ENCODE measurements at regions not wholly inside any gene's neighbourhood (a gene's known extent, or its start where the extent isn't known, plus 50 kb on each side); places are given as distances from the start of the nearest gene placed in this dataset.

DNA sequence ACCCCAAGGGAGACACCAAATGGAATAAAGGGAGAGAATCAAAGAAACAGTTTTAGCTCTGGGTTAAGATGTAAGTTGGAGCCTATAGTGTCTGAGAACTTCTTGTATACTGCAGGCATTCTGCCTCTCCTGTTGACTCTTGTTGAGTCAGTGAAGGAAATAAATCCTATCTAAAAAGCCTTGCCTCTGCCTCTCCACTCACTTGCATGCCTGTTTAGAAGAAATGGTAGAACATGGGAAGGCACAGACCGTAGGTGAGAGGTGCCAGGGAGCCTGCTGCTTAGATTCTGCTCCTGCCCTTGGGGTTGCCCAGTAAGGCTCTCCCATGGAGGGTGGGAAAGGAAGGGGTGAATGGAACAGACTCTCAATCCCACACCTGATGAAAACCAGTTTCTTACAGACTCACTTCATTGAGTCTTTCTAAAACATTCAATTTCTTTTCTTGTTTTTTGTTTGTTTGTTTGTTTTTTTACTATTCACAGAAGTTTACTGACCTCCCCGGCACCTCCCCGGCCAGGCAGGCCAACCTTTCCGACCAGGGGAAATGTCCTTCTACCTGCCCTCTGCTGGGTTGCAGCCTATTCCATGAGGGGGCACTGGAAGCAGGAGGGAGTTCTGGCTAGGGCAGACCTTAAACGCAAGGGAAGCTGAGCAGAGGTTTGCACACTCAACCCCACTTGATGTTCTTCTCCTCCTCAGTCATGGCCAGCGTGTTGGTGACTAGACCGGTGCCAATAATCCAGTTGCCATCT, 211.7 kb upstream of the WSB1 start:
- no peak for ATAC-seq (ENCODE audit: low FRiP score)

DNA sequence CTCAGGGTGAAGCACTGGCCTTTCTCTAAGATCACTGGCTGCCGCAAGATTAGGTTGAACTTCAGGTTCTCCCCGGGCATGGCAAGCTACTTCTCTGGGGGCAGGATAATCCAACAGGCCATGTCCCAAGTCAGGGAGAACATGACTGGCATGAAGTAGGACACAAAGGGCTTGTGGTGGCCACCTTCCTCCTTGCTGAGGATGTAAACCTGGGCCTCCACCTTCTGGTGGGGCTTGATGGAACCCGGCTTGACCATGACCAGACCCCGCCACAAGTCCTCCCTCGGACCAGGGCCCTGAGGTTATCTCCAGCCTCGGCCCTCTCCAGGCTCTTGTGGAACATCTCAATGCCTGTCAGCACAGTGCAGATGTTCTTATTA, 211.1 kb upstream of the WSB1 start:
- no peak for DNase-seq (ENCODE audit: low spot score)
- no peak for ATAC-seq (ENCODE audit: low FRiP score)
- TF ChIP-seq, protein P1, sequence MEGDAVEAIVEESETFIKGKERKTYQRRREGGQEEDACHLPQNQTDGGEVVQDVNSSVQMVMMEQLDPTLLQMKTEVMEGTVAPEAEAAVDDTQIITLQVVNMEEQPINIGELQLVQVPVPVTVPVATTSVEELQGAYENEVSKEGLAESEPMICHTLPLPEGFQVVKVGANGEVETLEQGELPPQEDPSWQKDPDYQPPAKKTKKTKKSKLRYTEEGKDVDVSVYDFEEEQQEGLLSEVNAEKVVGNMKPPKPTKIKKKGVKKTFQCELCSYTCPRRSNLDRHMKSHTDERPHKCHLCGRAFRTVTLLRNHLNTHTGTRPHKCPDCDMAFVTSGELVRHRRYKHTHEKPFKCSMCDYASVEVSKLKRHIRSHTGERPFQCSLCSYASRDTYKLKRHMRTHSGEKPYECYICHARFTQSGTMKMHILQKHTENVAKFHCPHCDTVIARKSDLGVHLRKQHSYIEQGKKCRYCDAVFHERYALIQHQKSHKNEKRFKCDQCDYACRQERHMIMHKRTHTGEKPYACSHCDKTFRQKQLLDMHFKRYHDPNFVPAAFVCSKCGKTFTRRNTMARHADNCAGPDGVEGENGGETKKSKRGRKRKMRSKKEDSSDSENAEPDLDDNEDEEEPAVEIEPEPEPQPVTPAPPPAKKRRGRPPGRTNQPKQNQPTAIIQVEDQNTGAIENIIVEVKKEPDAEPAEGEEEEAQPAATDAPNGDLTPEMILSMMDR (IDR thresholded peaks at IDR 0.05) = no peak

More for the DNA sequence above, 211.7 kb upstream of the WSB1 start:
- no peak for DNase-seq (ENCODE audit: low spot score)
- TF ChIP-seq, protein P1 (IDR thresholded peaks at IDR 0.05) = no peak

DNA sequence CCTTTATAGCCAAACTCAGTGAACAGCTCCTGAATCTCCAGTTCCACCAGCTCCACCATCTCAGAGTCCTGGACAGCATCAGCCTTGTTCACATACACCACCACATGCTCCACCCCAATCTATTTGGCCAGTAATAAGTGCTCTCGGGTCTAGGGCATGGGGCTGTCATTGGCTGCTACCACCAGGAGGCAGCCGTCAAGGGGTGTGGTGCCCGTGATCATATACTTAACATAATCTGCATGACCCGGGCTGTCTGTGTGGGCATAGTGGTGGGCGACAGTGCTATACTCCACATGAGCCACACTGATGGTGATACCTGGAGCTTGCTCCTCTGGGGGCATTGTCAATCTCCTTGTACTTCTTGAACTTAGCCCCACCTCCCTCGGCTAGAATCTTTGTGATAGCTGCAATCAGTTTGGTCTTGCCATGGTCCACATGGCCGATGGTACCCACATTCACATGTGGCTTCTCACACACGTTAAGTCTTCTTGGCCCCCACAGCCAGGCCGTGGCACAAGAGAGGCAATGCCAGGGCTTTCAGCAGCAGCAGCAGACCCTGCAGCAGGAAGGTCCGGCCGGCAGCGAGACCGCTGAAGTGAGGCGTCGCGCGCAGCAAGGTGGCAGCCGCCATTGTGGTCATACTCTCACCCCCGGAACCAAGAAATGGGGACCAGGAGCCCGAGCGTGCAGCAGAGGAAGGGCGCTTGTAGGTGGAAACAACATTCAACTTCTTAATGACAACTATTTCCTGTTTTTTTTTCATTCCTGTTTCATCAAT, 210.3 kb upstream of the WSB1 start:
- DNase-seq (ENCODE audit: low spot score) = no peak
- TF ChIP-seq, protein P1 (IDR thresholded peaks at IDR 0.05) = no peak
- ATAC-seq (ENCODE audit: low FRiP score) = no peak

DNA sequence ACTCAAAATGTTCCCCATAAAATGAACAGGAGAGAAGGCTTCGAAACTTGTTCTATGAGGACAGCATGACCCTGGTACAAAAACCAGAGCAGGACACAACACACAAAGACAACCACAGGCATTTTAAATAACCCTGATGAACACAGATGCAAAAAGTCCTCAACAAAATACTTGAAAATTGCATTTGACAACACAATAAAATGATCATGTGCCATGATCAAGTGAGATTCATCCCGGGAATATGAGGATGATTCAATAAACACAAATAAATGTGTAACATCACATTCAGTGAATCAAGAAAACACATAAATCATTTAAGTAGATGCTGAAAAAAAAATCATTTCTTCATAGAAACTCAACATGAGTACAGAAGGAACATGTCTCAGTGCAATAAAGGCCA, 208.4 kb upstream of the WSB1 start:
- DNase-seq (ENCODE audit: low spot score) (no peak), ATAC-seq (ENCODE audit: low FRiP score) (no peak)
- TF ChIP-seq, protein P1 (IDR thresholded peaks at IDR 0.05) = no peak

DNA sequence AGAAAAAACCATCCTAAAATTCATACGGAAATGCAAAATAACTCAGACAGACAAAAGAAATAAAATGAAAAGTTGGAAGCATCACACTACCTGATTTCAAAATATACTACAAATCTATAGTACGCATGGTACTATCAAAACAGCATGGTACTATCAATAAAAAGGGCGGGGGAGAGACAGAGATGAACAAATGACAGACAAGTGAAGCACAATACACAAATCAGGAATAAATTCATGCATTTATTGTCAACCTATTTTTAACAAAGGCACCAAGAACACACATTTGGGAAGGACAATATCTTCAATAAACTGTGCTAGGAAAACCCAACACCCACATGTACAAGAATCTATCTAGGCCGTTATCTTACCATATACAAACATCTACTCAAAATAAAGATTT, 207.4 kb upstream of the WSB1 start:
- no peak for DNase-seq (ENCODE audit: low spot score)
- TF ChIP-seq, protein P1 (IDR thresholded peaks at IDR 0.05) = no peak

DNA sequence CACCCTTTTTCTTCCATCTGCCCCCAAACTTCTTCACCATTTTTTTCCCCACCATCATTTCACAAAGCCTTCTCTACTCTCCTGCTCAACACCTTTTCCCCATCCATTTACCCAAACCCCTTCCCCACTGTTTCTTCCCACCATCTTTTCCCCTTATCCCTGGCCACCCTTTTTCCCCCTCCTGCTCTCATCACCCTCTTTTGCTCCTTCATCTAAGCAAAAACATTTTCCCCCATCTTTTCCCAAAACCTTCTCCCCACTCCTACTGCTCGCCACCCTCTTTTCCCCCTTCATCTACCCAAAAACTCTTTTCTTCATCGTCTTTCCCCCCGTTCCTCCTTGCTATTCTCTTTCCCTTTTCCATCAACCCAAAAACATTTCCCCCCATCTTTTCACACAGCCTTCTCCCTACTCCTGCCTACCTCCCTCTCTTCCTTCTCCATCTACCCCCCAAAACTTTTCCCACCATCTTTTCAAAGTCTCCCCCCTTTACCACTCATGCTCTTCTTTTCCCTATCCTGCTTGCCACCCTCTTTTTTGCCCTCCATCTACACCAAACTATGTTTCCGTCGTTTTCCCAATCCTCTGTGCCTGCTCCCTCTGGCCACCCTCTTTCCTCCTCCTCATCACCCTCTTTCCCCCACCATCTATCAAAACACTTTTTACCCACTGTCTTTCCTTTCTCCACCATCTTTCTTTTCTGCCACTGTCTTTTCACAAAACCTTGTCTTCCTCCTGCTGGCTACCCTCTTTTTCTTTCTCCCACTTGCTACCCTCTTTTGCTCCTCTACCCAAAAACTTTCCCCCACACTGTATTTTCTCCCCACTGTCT, 205.8 kb upstream of the WSB1 start:
- TF ChIP-seq, protein P1 (IDR thresholded peaks at IDR 0.05) = no peak
- ATAC-seq (ENCODE audit: low FRiP score) = no peak
- DNase-seq (ENCODE audit: low spot score) = no peak

More for the DNA sequence above, 207.4 kb upstream of the WSB1 start:
- no peak for ATAC-seq (ENCODE audit: low FRiP score)
